A549 (cell line): ENCODE measurements at regions not wholly inside any gene's neighbourhood (a gene's known extent, or its start where the extent isn't known, plus 50 kb on each side); places are given as distances from the start of the nearest gene placed in this dataset.

Source experiments
- CHD2 ChIP-seq: fragments of 150-350 bp; IDR thresholded peaks from 2 replicates; pipeline ENCODE4 v1.6.1; 2014; ENCODE audit warnings: low read length; ENCODE audit not compliant: partially characterized antibody
- CHD4 ChIP-seq: fragments of 200-600 bp; sonication (generic); IDR thresholded peaks from 2 replicates; pipeline ENCODE4 v1.6.1; 2016; ENCODE audit warnings: antibody characterized with exemption, mild to moderate bottlenecking, borderline replicate concordance
- CTCF ChIP-seq: fragments of >200 bp; sonication (Bioruptor Twin); formaldehyde crosslinking; IDR thresholded peaks from 3 replicates; pipeline ENCODE4 v1.5.1; 2016
- EHF ChIP-seq: fragments of 250-450 bp; sonication (Bioruptor Pico); IDR thresholded peaks from 2 replicates; pipeline ENCODE4 v1.5.0; 2020; ENCODE audit warnings: mild to moderate bottlenecking
- HDAC2 ChIP-seq: fragments of 200-600 bp; sonication (generic); IDR thresholded peaks from 2 replicates; pipeline ENCODE4 v1.6.1; 2016
- HOXA7 ChIP-seq: fragments of 250-450 bp; sonication (Bioruptor Pico); IDR thresholded peaks from 2 replicates; pipeline ENCODE4 v1.5.0; 2020; ENCODE audit warnings: mild to moderate bottlenecking, moderate library complexity
- POLR2A ChIP-seq: IDR thresholded peaks from 2 replicates; pipeline ENCODE4 v1.6.1; 2012; ENCODE audit warnings: mild to moderate bottlenecking, low read length
- RAD21 ChIP-seq, 2 experiments: fragments of >200 bp in 1 of 2; sonication (Bioruptor Twin) in 1 of 2; formaldehyde crosslinking in 1 of 2; IDR thresholded peaks in 1 of 2; conservative IDR thresholded peaks in 1 of 2; 2 replicates in 1 of 2; 3 replicates in 1 of 2; pipeline ENCODE4 v1.6.1; 2012 to 2018; ENCODE audit warnings: inconsistent platforms in 1 of 2
- RCOR1 ChIP-seq: fragments of 150-350 bp; IDR thresholded peaks from 2 replicates; pipeline ENCODE4 v1.6.1; 2014; ENCODE audit warnings: antibody characterized with exemption, low read length, low read depth
- REST ChIP-seq: fragments of 200-600 bp; sonication (generic); IDR thresholded peaks from 2 replicates; pipeline ENCODE4 v1.6.1; 2016; ENCODE audit warnings: antibody characterized with exemption, mild to moderate bottlenecking, moderate library complexity
- USF2 ChIP-seq: fragments of 450-650 bp; IDR thresholded peaks from 2 replicates; pipeline ENCODE4 v1.6.1; 2014; ENCODE audit warnings: antibody characterized with exemption

GRCh38 chr6:95517004-95517403, 60.3 kb upstream of the MANEA start:
- TF ChIP-seq CHD2 (no peak), EHF (CRISPR knock-in tag) (no peak), POLR2A (no peak), RCOR1 (no peak), CTCF (no peak), RAD21 (conservative IDR thresholded peaks at IDR 0.05 in 1 of 2, IDR thresholded peaks at IDR 0.05 in 1 of 2) (no peak), REST (no peak), HOXA7 (no peak), HDAC2 (no peak), USF2 (no peak), CHD4 (no peak)
